ENCODE measurements at regions not wholly inside any gene's neighbourhood (a gene's known extent, or its start where the extent isn't known, plus 50 kb on each side); places are given as distances from the start of the nearest gene placed in this dataset.

GRCh38 chr9:87216036-87216435 is 268.7 kb upstream of the GAS1 start:
- Mint-ChIP-seq H3K9me3 (ENCODE audit: unreplicated experiment) (no peaks in the 10 kb centered on the region), H3K4me3 (ENCODE audit: unreplicated experiment) (no peak overlapping the region), H3K4me1 (ENCODE audit: insufficient read depth, unreplicated experiment) (peaks cover 17% of the 10 kb centered on the region), H3K36me3 (ENCODE audit: insufficient read depth, unreplicated experiment) (no peaks in the 10 kb centered on the region), H3K27me3 (ENCODE audit: insufficient read depth, unreplicated experiment) (no peaks in the 10 kb centered on the region), H3K27ac (ENCODE audit: low read depth, unreplicated experiment) (no peak overlapping the region)
- no peak for DNase-seq (ENCODE audit: unreplicated experiment)
- intact Hi-C loops (cut with micrococcal nuclease) = no loop called here
- no TSS peak for BruUV-seq (replicated peaks)
- ChIA-PET POLR2A (interaction anchor here (0.6 to 0.7 kb wide), 3 partner anchors 14 to 1311 kb away, joined by 3 read pairs; no protein-coding TSS in a partner anchor), CTCF (interaction anchor here (0.6 kb wide), 1 partner anchor 21 kb away, joined by 4 read pairs; no protein-coding TSS in a partner anchor)
- TF ChIP-seq CTCF (IDR thresholded peaks at IDR 0.05; ENCODE audit: unreplicated experiment) = no peak

GRCh38 chr9:87216897-87217455 is 269.7 kb upstream of the GAS1 start:
- BruUV-seq (replicated peaks) = no TSS peak
- ChIA-PET CTCF (interaction anchor here (0.6 kb wide), 1 partner anchor 20 kb away, joined by 4 read pairs; no protein-coding TSS in a partner anchor), POLR2A (no interaction called here)
- H3K36me3 Mint-ChIP-seq (ENCODE audit: insufficient read depth, unreplicated experiment) = no peaks in the 10 kb centered on the region
- peaks cover 14% of the 10 kb centered on the region for H3K4me1 Mint-ChIP-seq (ENCODE audit: insufficient read depth, unreplicated experiment)
- H3K4me3 Mint-ChIP-seq (ENCODE audit: unreplicated experiment) = no peak overlapping the region
- no peaks in the 10 kb centered on the region for H3K27me3 Mint-ChIP-seq (ENCODE audit: insufficient read depth, unreplicated experiment)
- H3K9me3 Mint-ChIP-seq (ENCODE audit: unreplicated experiment) = no peaks in the 10 kb centered on the region
- intact Hi-C loops (cut with micrococcal nuclease) = no loop called here
- TF ChIP-seq CTCF (IDR thresholded peaks at IDR 0.05; ENCODE audit: unreplicated experiment) = no peak
- no peak overlapping the region for H3K27ac Mint-ChIP-seq (ENCODE audit: low read depth, unreplicated experiment)
- no peak for DNase-seq (ENCODE audit: unreplicated experiment)

- BruUV-seq (replicated peaks) = no TSS peak
- H3K4me1 Mint-ChIP-seq (ENCODE audit: insufficient read depth, unreplicated experiment) = no peaks in the 10 kb centered on the region
- no peaks in the 10 kb centered on the region for H3K27me3 Mint-ChIP-seq (ENCODE audit: insufficient read depth, unreplicated experiment)
- H3K36me3 Mint-ChIP-seq (ENCODE audit: insufficient read depth, unreplicated experiment) = no peaks in the 10 kb centered on the region
- no peak overlapping the region for H3K4me3 Mint-ChIP-seq (ENCODE audit: unreplicated experiment)
- TF ChIP-seq CTCF (IDR thresholded peaks at IDR 0.05; ENCODE audit: unreplicated experiment) = no peak
- CTCF ChIA-PET = no interaction called here
- no peak overlapping the region for H3K27ac Mint-ChIP-seq (ENCODE audit: low read depth, unreplicated experiment)
- intact Hi-C loops (cut with micrococcal nuclease) = no loop called here
- POLR2A ChIA-PET = no interaction called here
- no peak for DNase-seq (ENCODE audit: unreplicated experiment)
- H3K9me3 Mint-ChIP-seq (ENCODE audit: unreplicated experiment) = no peaks in the 10 kb centered on the region
Measured at GRCh38 chr9:87223392-87224246, 274.0 kb upstream of the DAPK1 start.

GRCh38 chr9:87226896-87227295 is 270.8 kb upstream of the DAPK1 start:
- TF ChIP-seq CTCF (IDR thresholded peaks at IDR 0.05; ENCODE audit: unreplicated experiment) = no peak
- Mint-ChIP-seq H3K4me1 (ENCODE audit: insufficient read depth, unreplicated experiment) (no peaks in the 10 kb centered on the region), H3K9me3 (ENCODE audit: unreplicated experiment) (peaks cover 6% of the 10 kb centered on the region), H3K27me3 (ENCODE audit: insufficient read depth, unreplicated experiment) (no peaks in the 10 kb centered on the region), H3K4me3 (ENCODE audit: unreplicated experiment) (no peak overlapping the region), H3K27ac (ENCODE audit: low read depth, unreplicated experiment) (no peak overlapping the region), H3K36me3 (ENCODE audit: insufficient read depth, unreplicated experiment) (no peaks in the 10 kb centered on the region)
- CTCF ChIA-PET = interaction anchor here (0.9 kb wide), 1 partner anchor 26 kb away, joined by 3 read pairs; no protein-coding TSS in a partner anchor
- DNase-seq (ENCODE audit: unreplicated experiment) = peak; percentile 17
- POLR2A ChIA-PET = no interaction called here
- intact Hi-C loops (cut with micrococcal nuclease) = no loop called here
- no TSS peak for BruUV-seq (replicated peaks)
